CD14-positive monocyte (primary cell): ENCODE measurements at regions not wholly inside any gene's neighbourhood (a gene's known extent, or its start where the extent isn't known, plus 50 kb on each side); places are given as distances from the start of the nearest gene placed in this dataset.
"Not testable (repeated sequence)": the region's sequence is repeated elsewhere in the genome, so short reads cannot be mapped to it uniquely, and the experiment has no call there.

Experiments
- DNase-seq, 3 donors: peaks; one replicate each; pipeline ENCODE4 v3.0.0-alpha.2; 2011 to 2022
- H2AFZ ChIP-seq: 2 replicates; pipeline ENCODE4 v1.6.0; 2012; ENCODE audit warnings: mild to moderate bottlenecking, low read depth, low read length, inconsistent platforms; ENCODE audit not compliant: insufficient read depth, poor library complexity, severe bottlenecking
- H3K27ac ChIP-seq, 2 donors: 1 replicate in 1 of 2; 2 replicates in 1 of 2; pipeline ENCODE4 v1.5.1; 2012 to 2013; ENCODE audit warnings: low read length in 2 of 2, control low read depth in 1 of 2, inconsistent platforms in 1 of 2, low read depth in 1 of 2, mild to moderate bottlenecking in 1 of 2
- H3K27me3 ChIP-seq, 2 donors: one replicate each; pipeline versions ENCODE4 v1.6.0 to v1.6.1; 2011 to 2013; ENCODE audit warnings: low read length in 2 of 2; ENCODE audit not compliant: control insufficient read depth in 2 of 2, insufficient read depth in 2 of 2
- H3K36me3 ChIP-seq, 2 donors: replicated peaks in 1 of 2; 1 replicate in 1 of 2; 2 replicates in 1 of 2; pipeline versions ENCODE4 v1.5.1 to v1.6.1; 2012 to 2013; ENCODE audit warnings: low read length in 2 of 2, control low read depth in 1 of 2, inconsistent platforms in 1 of 2, mild to moderate bottlenecking in 1 of 2; ENCODE audit not compliant: insufficient read depth in 2 of 2, control insufficient read depth in 1 of 2
- H3K4me1 ChIP-seq, 2 donors: 1 replicate in 1 of 2; 2 replicates in 1 of 2; pipeline versions ENCODE4 v1.5.1 to v1.6.1; 2012 to 2013; ENCODE audit warnings: low read length in 2 of 2, control low read depth in 1 of 2, inconsistent platforms in 1 of 2, mild to moderate bottlenecking in 1 of 2, moderate library complexity in 1 of 2; ENCODE audit not compliant: insufficient read depth in 2 of 2, control insufficient read depth in 1 of 2
- H3K4me2 ChIP-seq: replicated peaks from 2 replicates; pipeline ENCODE3; 2012; ENCODE audit warnings: low read length, moderate library complexity, mild to moderate bottlenecking; ENCODE audit not compliant: poor library complexity, severe bottlenecking; ENCODE audit errors: extremely low read depth
- H3K4me3 ChIP-seq, 3 experiments: fragments of 200-600 bp in 1 of 3; sonication (generic) in 1 of 3; replicated peaks in 1 of 3; 1 replicate in 2 of 3; 2 replicates in 1 of 3; pipeline ENCODE4 v1.5.1; 2011 to 2013; ENCODE audit warnings: low read length in 3 of 3, mild to moderate bottlenecking in 3 of 3, control low read depth in 2 of 3, low read depth in 2 of 3, inconsistent platforms in 1 of 3, moderate library complexity in 1 of 3
- H3K79me2 ChIP-seq: 2 replicates; pipeline ENCODE4 v1.6.0; 2012; ENCODE audit warnings: mild to moderate bottlenecking, control low read depth, inconsistent platforms, low read length, moderate library complexity; ENCODE audit not compliant: insufficient read depth
- H3K9ac ChIP-seq: 2 replicates; pipeline ENCODE4 v1.6.0; 2017; ENCODE audit warnings: low read length, mild to moderate bottlenecking; ENCODE audit not compliant: insufficient read depth, poor library complexity, severe bottlenecking
- H3K9me3 ChIP-seq, 2 donors: replicated peaks in 1 of 2; 1 replicate in 1 of 2; 2 replicates in 1 of 2; pipeline versions ENCODE4 v1.5.1 to v1.6.1; 2012 to 2013; ENCODE audit warnings: low read length in 2 of 2, control low read depth in 1 of 2; ENCODE audit not compliant: control insufficient read depth in 1 of 2, insufficient read depth in 1 of 2
- H4K20me1 ChIP-seq: 2 replicates; pipeline ENCODE4 v1.6.0; 2012; ENCODE audit warnings: mild to moderate bottlenecking, low read length, control low read depth, moderate library complexity; ENCODE audit not compliant: insufficient read depth
- H3K27ac Mint-ChIP-seq, 7 donors: one replicate each; pipeline ENCODE4 v1.8.0; 2020; ENCODE audit warnings: mild to moderate bottlenecking in 7 of 7, mixed read lengths in 7 of 7, moderate library complexity in 6 of 7, inconsistent platforms in 2 of 7
- H3K27me3 Mint-ChIP-seq, 3 donors: one replicate each; pipeline ENCODE4 v1.8.0; 2021 to 2022; ENCODE audit warnings: low read depth in 3 of 3, mild to moderate bottlenecking in 3 of 3, mixed read lengths in 3 of 3, moderate library complexity in 3 of 3, inconsistent platforms in 1 of 3
- H3K36me3 Mint-ChIP-seq, 2 donors: one replicate each; pipeline ENCODE4 v1.8.0; 2020; ENCODE audit warnings: mixed read lengths in 2 of 2, inconsistent platforms in 1 of 2, mild to moderate bottlenecking in 1 of 2
- H3K4me1 Mint-ChIP-seq: one replicate; pipeline ENCODE4 v1.8.0; 2020; ENCODE audit warnings: mild to moderate bottlenecking, mixed read lengths
- H3K4me3 Mint-ChIP-seq, 2 donors: one replicate each; pipeline ENCODE4 v1.8.0; 2020; ENCODE audit warnings: mild to moderate bottlenecking in 2 of 2, mixed read lengths in 2 of 2, moderate library complexity in 1 of 2
- H3K9me3 Mint-ChIP-seq, 7 donors: one replicate each; pipeline ENCODE4 v1.8.0; 2020 to 2022; ENCODE audit warnings: mixed read lengths in 7 of 7, mild to moderate bottlenecking in 6 of 7, moderate library complexity in 6 of 7, inconsistent platforms in 2 of 7
- WGBS: methylation state at CpG from one replicate; pipeline ENCODE4 v1.1.5; 2013; ENCODE audit warnings: missing lambda C conversion rate; ENCODE audit not compliant: insufficient coverage; 5-methylcytosine and 5-hydroxymethylcytosine counted together
- intact Hi-C, 2 donors: fragments of 100-400 bp; cut with micrococcal nuclease; formaldehyde crosslinking; loops; one replicate each; pipeline versions ENCODE4 v1.15.0 to v1.15.1; 2023
- TF ChIP-seq, protein P1 (sequence below): fragments of 200-600 bp; IDR thresholded peaks from one replicate; pipeline ENCODE4 v1.8.0; 2022; ENCODE audit warnings: antibody characterized with exemption, mild to moderate bottlenecking

DNA sequence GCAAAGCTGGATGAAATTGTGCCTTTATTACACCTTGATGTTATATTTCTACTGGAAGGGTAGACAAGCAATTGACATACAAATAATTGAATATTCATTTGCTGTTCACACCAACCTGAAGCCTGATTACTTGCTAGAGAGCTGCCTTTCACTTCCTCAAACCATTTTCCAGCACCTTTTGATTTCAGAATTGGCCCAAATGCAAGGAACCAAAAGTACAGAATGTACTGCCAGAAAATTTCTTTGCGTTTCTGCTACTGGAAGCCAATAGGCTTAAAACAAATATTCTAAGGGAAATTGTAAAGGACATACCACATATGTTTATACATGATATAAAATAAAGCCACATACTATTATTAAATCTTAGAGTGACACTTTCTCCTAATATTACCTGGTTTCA is 94.5 kb downstream of the RFPL4B start:
- TF ChIP-seq, protein P1, sequence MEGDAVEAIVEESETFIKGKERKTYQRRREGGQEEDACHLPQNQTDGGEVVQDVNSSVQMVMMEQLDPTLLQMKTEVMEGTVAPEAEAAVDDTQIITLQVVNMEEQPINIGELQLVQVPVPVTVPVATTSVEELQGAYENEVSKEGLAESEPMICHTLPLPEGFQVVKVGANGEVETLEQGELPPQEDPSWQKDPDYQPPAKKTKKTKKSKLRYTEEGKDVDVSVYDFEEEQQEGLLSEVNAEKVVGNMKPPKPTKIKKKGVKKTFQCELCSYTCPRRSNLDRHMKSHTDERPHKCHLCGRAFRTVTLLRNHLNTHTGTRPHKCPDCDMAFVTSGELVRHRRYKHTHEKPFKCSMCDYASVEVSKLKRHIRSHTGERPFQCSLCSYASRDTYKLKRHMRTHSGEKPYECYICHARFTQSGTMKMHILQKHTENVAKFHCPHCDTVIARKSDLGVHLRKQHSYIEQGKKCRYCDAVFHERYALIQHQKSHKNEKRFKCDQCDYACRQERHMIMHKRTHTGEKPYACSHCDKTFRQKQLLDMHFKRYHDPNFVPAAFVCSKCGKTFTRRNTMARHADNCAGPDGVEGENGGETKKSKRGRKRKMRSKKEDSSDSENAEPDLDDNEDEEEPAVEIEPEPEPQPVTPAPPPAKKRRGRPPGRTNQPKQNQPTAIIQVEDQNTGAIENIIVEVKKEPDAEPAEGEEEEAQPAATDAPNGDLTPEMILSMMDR: no peak
- no peak overlapping the region for H3K27ac ChIP-seq
- H3K27ac Mint-ChIP-seq: no peak overlapping the region
- H2AFZ ChIP-seq: no peak overlapping the region
- no peak overlapping the region for H3K4me3 ChIP-seq
- no peak overlapping the region for H3K4me3 Mint-ChIP-seq
- H3K27me3 ChIP-seq: no peaks in the 10 kb centered on the region
- DNase-seq: no peak
- no peaks in the 10 kb centered on the region for H3K9me3 Mint-ChIP-seq
- H3K4me1 Mint-ChIP-seq: no peaks in the 10 kb centered on the region
- H3K27me3 Mint-ChIP-seq: peaks cover 0 to 2% (median 0%) of the 10 kb centered on the region in 3 donors
- H3K4me1 ChIP-seq: no peaks in the 10 kb centered on the region
- H4K20me1 ChIP-seq: no peaks in the 10 kb centered on the region
- intact Hi-C loops: no loop called here
- WGBS: no CpG with 5 or more reads among the region's 1 CpG
- no peaks in the 10 kb centered on the region for H3K79me2 ChIP-seq
- H3K9ac ChIP-seq: no peak overlapping the region
- H3K4me2 ChIP-seq: no peak overlapping the region
- no peaks in the 10 kb centered on the region for H3K36me3 Mint-ChIP-seq
- no peaks in the 10 kb centered on the region for H3K36me3 ChIP-seq
- H3K9me3 ChIP-seq: no peaks in the 10 kb centered on the region

- Histone ChIP-seq H3K9me3 (no peaks in the 10 kb centered on the region), H3K4me1 (no peaks in the 10 kb centered on the region), H3K4me3 (no peak overlapping the region), H2AFZ (no peak overlapping the region), H3K4me2 (no peak overlapping the region), H3K27me3 (no peaks in the 10 kb centered on the region), H4K20me1 (no peaks in the 10 kb centered on the region), H3K36me3 (no peaks in the 10 kb centered on the region), H3K9ac (no peak overlapping the region), H3K27ac (no peak overlapping the region), H3K79me2 (no peaks in the 10 kb centered on the region)
- Mint-ChIP-seq H3K4me3 (no peak overlapping the region), H3K36me3 (no peaks in the 10 kb centered on the region), H3K27me3 (peaks cover 0 to 2% (median 0%) of the 10 kb centered on the region in 3 donors), H3K4me1 (no peaks in the 10 kb centered on the region), H3K27ac (no peak overlapping the region), H3K9me3 (no peaks in the 10 kb centered on the region)
- no peak for DNase-seq
- WGBS: 94% methylated on average over 2 of the region's 6 CpGs
- TF ChIP-seq, protein P1: no peak
- intact Hi-C loops: no loop called here
Measured at GRCh38 chr6:112443179-112444065, 96.3 kb downstream of the RFPL4B start.

DNA sequence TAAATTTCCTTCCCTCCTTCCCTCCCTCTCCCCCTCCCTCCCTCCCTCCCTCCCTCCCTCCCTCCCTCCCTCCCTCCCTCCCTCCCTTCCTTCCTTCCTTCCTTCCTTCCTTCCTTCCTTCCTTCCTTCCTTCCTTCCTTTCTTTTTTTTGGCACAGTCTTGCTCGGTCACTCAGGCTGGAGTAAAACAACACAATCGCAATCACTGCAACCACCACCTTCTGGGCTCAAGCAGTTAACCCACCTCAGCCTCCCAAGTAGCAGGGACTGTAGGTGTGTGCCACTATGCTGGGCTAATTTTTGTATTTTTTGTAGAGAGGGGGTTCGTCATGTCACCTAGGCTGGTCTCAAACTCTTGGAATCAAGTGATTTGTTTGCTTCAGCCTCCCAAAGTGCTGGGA is 101.7 kb downstream of the RFPL4B start:
- H3K4me2 ChIP-seq, H3K4me3 ChIP-seq, H3K36me3 Mint-ChIP-seq, H3K9ac ChIP-seq, H3K9me3 ChIP-seq, H4K20me1 ChIP-seq, H3K9me3 Mint-ChIP-seq, H3K4me3 Mint-ChIP-seq, H3K36me3 ChIP-seq, H3K27me3 ChIP-seq, H2AFZ ChIP-seq, H3K4me1 Mint-ChIP-seq, DNase-seq, H3K4me1 ChIP-seq, H3K27ac Mint-ChIP-seq, H3K27me3 Mint-ChIP-seq, H3K27ac ChIP-seq, intact Hi-C loops, H3K79me2 ChIP-seq: not testable (repeated sequence)
- no CpG with 5 or more reads among the region's 3 CpGs for WGBS
